MM.1S (cell line): ENCODE measurements at regions not wholly inside any gene's neighbourhood (a gene's known extent, or its start where the extent isn't known, plus 50 kb on each side); places are given as distances from the start of the nearest gene placed in this dataset.
"Not testable (repeated sequence)": the region's sequence is repeated elsewhere in the genome, so short reads cannot be mapped to it uniquely, and the experiment has no call there.

Experiments used
- DNase-seq: peaks from one replicate; pipeline ENCODE4 v3.0.0-alpha.2; 2015
- H2AFZ ChIP-seq: fragments of 300-600 bp; sonication (generic); 2 replicates; pipeline ENCODE4 v1.6.0; 2016; ENCODE audit warnings: antibody characterized with exemption, low read length
- H3F3A ChIP-seq: fragments of 300-600 bp; sonication (generic); 2 replicates; pipeline ENCODE4 v1.6.1; 2016; ENCODE audit warnings: mild to moderate bottlenecking, antibody characterized with exemption, low read length, moderate library complexity, mixed read lengths; ENCODE audit not compliant: insufficient read depth
- H3K27ac ChIP-seq: fragments of 300-600 bp; sonication (generic); 2 replicates; pipeline ENCODE4 v1.5.1; 2016; ENCODE audit warnings: mild to moderate bottlenecking, low read length
- H3K27me3 ChIP-seq: fragments of 300-600 bp; sonication (generic); replicated peaks from 2 replicates; pipeline ENCODE4 v1.6.0; 2016; ENCODE audit warnings: low read length; ENCODE audit not compliant: insufficient read depth
- H3K36me3 ChIP-seq: fragments of 300-600 bp; sonication (generic); replicated peaks from 2 replicates; pipeline ENCODE4 v1.6.1; 2016; ENCODE audit warnings: mild to moderate bottlenecking, low read length, mixed read lengths; ENCODE audit not compliant: insufficient read depth
- H3K4me1 ChIP-seq: fragments of 300-600 bp; sonication (generic); 2 replicates; pipeline ENCODE4 v1.6.1; 2016; ENCODE audit warnings: low read length, mixed read lengths
- H3K4me2 ChIP-seq: fragments of 300-600 bp; sonication (generic); 2 replicates; pipeline ENCODE4 v1.6.0; 2016; ENCODE audit warnings: low read depth, low read length
- H3K4me3 ChIP-seq: fragments of 300-600 bp; sonication (generic); 2 replicates; pipeline ENCODE4 v1.5.1; 2016; ENCODE audit warnings: low read length, mixed read lengths
- H3K79me2 ChIP-seq: fragments of 300-600 bp; sonication (generic); 2 replicates; pipeline ENCODE4 v1.6.1; 2016; ENCODE audit warnings: mixed run types, low read length, mixed read lengths
- H3K9ac ChIP-seq: fragments of 300-600 bp; sonication (generic); 2 replicates; pipeline ENCODE4 v1.6.1; 2016; ENCODE audit warnings: low read length, mixed read lengths
- H3K9me2 ChIP-seq: fragments of 300-600 bp; sonication (generic); replicated peaks from 2 replicates; pipeline ENCODE4 v1.6.1; 2016; ENCODE audit warnings: mild to moderate bottlenecking, low read length, mixed read lengths; ENCODE audit not compliant: insufficient read depth
- H3K9me3 ChIP-seq: fragments of 300-600 bp; sonication (generic); replicated peaks from 2 replicates; pipeline ENCODE4 v1.6.1; 2016; ENCODE audit warnings: mild to moderate bottlenecking, low read length, mixed read lengths; ENCODE audit not compliant: insufficient read depth
- H4K20me1 ChIP-seq: fragments of 300-600 bp; sonication (generic); 2 replicates; pipeline ENCODE4 v1.6.1; 2016; ENCODE audit warnings: mild to moderate bottlenecking, low read length, moderate library complexity, mixed read lengths; ENCODE audit not compliant: insufficient read depth
- CTCF ChIP-seq: fragments of 300-600 bp; sonication (generic); IDR thresholded peaks from 2 replicates; pipeline ENCODE4 v1.5.1; 2016; ENCODE audit warnings: antibody characterized with exemption, low read length, mixed read lengths
- EZH2 ChIP-seq: fragments of 300-600 bp; sonication (generic); optimal IDR thresholded peaks from 2 replicates; pipeline ENCODE3; 2017; ENCODE audit warnings: low read depth, mild to moderate bottlenecking, antibody characterized with exemption, low read length, mixed read lengths
- EZH2phosphoT487 ChIP-seq: fragments of 300-600 bp; sonication (generic); IDR thresholded peaks from 2 replicates; pipeline ENCODE4 v1.6.1; 2018; ENCODE audit warnings: antibody characterized with exemption, low read length

- H3K27ac ChIP-seq: no peak overlapping the region
- H3K9me2 ChIP-seq: no peaks in the 10 kb centered on the region
- H3K79me2 ChIP-seq: no peaks in the 10 kb centered on the region
- TF ChIP-seq EZH2 (no peak), EZH2phosphoT487 (no peak), CTCF (no peak)
- H3K27me3 ChIP-seq: no peaks in the 10 kb centered on the region
- H3K4me2 ChIP-seq: no peak overlapping the region
- no peaks in the 10 kb centered on the region for H4K20me1 ChIP-seq
- no peaks in the 10 kb centered on the region for H3K9me3 ChIP-seq
- no peaks in the 10 kb centered on the region for H3K36me3 ChIP-seq
- no peak for DNase-seq
- no peaks in the 10 kb centered on the region for H3K4me1 ChIP-seq
- no peak overlapping the region for H3K9ac ChIP-seq
- H2AFZ ChIP-seq: no peak overlapping the region
- H3F3A ChIP-seq: no peaks in the 10 kb centered on the region
- no peak overlapping the region for H3K4me3 ChIP-seq
Observed at GRCh38 chr3:137572931-137573330, 191.2 kb upstream of the SOX14 start.

GRCh38 chr3:137582484-137582883 is 181.6 kb upstream of the SOX14 start:
- H3K36me3 ChIP-seq: no peaks in the 10 kb centered on the region
- no peaks in the 10 kb centered on the region for H3K27me3 ChIP-seq
- H3K4me1 ChIP-seq: no peaks in the 10 kb centered on the region
- no peak overlapping the region for H3K27ac ChIP-seq
- no peak overlapping the region for H3K4me2 ChIP-seq
- H2AFZ ChIP-seq: no peak overlapping the region
- no peaks in the 10 kb centered on the region for H3K9me2 ChIP-seq
- no peak for DNase-seq
- H3K9ac ChIP-seq: no peak overlapping the region
- no peak overlapping the region for H3K4me3 ChIP-seq
- no peaks in the 10 kb centered on the region for H4K20me1 ChIP-seq
- TF ChIP-seq CTCF: no peak
- TF ChIP-seq EZH2phosphoT487: no peak
- no peak for TF ChIP-seq EZH2
- no peaks in the 10 kb centered on the region for H3K9me3 ChIP-seq
- no peaks in the 10 kb centered on the region for H3K79me2 ChIP-seq
- H3F3A ChIP-seq: no peaks in the 10 kb centered on the region

GRCh38 chr3:137583256-137583655 is 180.9 kb upstream of the SOX14 start:
- H3K4me1 ChIP-seq: no peaks in the 10 kb centered on the region
- H3K9ac ChIP-seq: no peak overlapping the region
- H3K9me2 ChIP-seq: no peaks in the 10 kb centered on the region
- no peak overlapping the region for H3K27ac ChIP-seq
- no peak overlapping the region for H2AFZ ChIP-seq
- no peaks in the 10 kb centered on the region for H3K79me2 ChIP-seq
- no peaks in the 10 kb centered on the region for H3F3A ChIP-seq
- no peak for DNase-seq
- no peaks in the 10 kb centered on the region for H3K36me3 ChIP-seq
- TF ChIP-seq EZH2 (no peak), CTCF (no peak), EZH2phosphoT487 (no peak)
- H3K4me2 ChIP-seq: no peak overlapping the region
- no peak overlapping the region for H3K4me3 ChIP-seq
- H3K9me3 ChIP-seq: no peaks in the 10 kb centered on the region
- no peaks in the 10 kb centered on the region for H4K20me1 ChIP-seq
- no peaks in the 10 kb centered on the region for H3K27me3 ChIP-seq

GRCh38 chr3:137588871-137589270 is 175.2 kb upstream of the SOX14 start:
- Histone ChIP-seq H3F3A (no peaks in the 10 kb centered on the region), H3K4me1 (no peaks in the 10 kb centered on the region), H2AFZ (no peak overlapping the region), H4K20me1 (no peaks in the 10 kb centered on the region), H3K36me3 (no peaks in the 10 kb centered on the region), H3K79me2 (no peaks in the 10 kb centered on the region), H3K9me3 (no peaks in the 10 kb centered on the region), H3K27me3 (no peaks in the 10 kb centered on the region), H3K27ac (no peak overlapping the region), H3K9ac (no peak overlapping the region), H3K4me2 (no peak overlapping the region), H3K4me3 (no peak overlapping the region), H3K9me2 (no peaks in the 10 kb centered on the region)
- DNase-seq: no peak
- TF ChIP-seq EZH2 (no peak), CTCF (no peak), EZH2phosphoT487 (no peak)

- not testable (repeated sequence) for H3K9me2 ChIP-seq, H2AFZ ChIP-seq, H3K9me3 ChIP-seq, H3K4me2 ChIP-seq, H3K36me3 ChIP-seq, H3K9ac ChIP-seq, H3K27ac ChIP-seq, H3F3A ChIP-seq, H4K20me1 ChIP-seq, H3K4me3 ChIP-seq, H3K79me2 ChIP-seq, H3K4me1 ChIP-seq, DNase-seq, H3K27me3 ChIP-seq
Observed at GRCh38 chr3:137595415-137595814, 168.7 kb upstream of the SOX14 start.
